ENCODE measurements at regions not wholly inside any gene's neighbourhood (a gene's known extent, or its start where the extent isn't known, plus 50 kb on each side); places are given as distances from the start of the nearest gene placed in this dataset.
"Not testable (repeated sequence)": the region's sequence is repeated elsewhere in the genome, so short reads cannot be mapped to it uniquely, and the experiment has no call there.

- no peak for DNase-seq
Measured at GRCh38 chr3:137121704-137122314, 164.0 kb downstream of the IL20RB start.

GRCh38 chr3:137131081-137131480 lies 173.3 kb downstream of the IL20RB start:
- no peak for DNase-seq

GRCh38 chr3:137134431-137134830 lies 176.6 kb downstream of the IL20RB start:
- no peak for DNase-seq

- DNase-seq, result no peak
Measured at GRCh38 chr3:137148406-137148805, 190.6 kb downstream of the IL20RB start.

GRCh38 chr3:137148917-137149316 lies 191.1 kb downstream of the IL20RB start:
- no peak for DNase-seq

GRCh38 chr3:137150825-137151224 lies 193.0 kb downstream of the IL20RB start:
- no peak for DNase-seq

DNA sequence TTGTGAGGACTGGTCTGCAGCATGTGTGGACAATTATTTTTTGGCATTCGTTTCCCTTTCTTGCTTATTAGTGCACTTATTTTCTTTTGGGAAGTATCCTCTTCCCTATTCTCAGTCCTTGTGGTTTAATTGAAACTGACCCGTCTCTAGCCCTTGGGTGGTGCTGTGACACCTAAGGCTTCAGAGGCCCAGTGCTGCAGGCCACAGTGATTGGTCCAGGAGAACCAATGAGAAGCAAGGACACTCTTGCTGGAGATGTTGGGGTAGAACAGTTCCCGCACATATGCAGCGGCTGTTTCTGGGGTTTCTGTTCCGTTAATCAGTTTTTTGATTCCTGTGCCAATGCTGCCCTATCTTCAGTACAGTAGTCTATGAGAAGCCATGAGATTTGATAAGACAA lies 195.3 kb downstream of the IL20RB start:
- DNase-seq, result not testable (repeated sequence)

- no peak for DNase-seq
Measured at GRCh38 chr3:137163241-137163871, 205.6 kb downstream of the IL20RB start.

- DNase-seq, result no peak
Measured at GRCh38 chr3:137163958-137164357, 206.2 kb downstream of the IL20RB start.

DNA sequence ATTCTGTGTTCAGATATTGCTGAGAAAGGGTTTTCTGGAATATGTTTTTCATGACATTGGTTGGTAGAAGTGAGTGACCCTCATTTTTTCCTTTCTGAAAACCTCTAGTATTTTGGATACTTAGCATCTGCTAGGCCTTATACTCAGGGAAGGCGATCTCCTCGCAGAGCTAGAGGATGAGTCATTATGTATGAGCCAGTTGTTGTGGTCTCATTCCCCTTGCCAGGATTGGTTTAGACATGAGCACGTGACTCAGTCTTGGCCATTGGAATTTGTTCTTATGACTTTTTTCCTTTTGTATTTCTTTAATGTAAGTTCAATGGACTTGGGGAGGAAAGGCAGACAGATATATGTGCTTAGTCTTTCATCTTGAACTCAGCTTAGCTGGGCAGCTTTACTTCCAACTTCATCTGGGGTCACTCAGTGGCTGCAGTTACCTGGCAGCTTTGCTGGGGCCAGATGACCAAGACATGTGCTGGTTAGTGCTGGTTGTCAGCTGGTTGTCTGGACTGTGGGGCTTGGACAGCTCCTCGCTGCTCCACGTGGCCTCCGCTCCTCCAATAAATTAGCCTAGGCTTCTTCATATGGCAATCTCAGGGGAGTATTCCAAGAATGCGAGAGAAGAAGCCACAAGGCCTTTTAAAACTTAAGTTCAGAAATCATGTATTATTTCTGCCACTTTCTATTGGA lies 207.5 kb downstream of the IL20RB start:
- no peak for DNase-seq

GRCh38 chr3:137171834-137172603 lies 214.2 kb downstream of the IL20RB start:
- no peak for DNase-seq

- DNase-seq, result no peak
Measured at GRCh38 chr3:137172728-137173127, 214.9 kb downstream of the IL20RB start.

DNA sequence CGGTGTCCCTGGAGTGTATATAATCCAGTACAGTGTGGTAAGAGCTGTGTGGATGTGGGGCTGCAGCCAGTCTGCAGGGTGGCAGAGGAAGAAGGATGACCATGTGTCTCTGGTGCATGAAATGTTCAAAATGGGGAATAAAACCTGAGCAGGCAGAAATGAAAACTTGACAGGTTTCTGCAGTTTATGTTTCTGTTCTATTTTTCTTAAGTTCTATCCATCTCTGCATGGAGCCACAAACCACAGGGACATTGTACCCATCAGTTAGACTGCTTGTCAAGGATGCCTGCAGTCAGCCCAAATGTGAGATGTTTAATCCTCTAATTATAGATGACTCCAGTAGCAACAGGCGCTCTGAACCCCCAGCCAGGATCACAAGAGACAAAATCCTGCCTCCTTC lies 216.7 kb downstream of the IL20RB start:
- no peak for DNase-seq

DNA sequence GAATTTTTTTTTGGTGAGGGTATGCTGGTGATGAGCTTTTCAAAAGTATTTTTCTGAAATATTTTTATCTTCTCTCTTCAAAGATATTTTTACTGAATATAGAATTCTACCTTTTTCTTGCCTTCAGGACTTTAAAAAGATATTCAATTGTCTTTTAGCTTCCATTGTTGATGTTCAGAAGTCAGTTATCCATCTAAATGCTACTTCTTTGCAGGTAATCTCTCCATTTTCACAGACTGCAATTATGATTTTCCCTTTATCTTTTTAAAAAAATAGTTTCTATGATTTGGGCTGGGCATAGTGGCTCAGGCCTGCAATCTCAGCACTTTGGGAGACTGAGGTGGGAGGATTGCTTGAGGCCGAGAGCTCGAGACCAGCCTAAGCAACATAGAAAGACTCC lies 222.4 kb downstream of the IL20RB start:
- DNase-seq, result no peak

- no peak for DNase-seq
Measured at GRCh38 chr3:137191133-137191923, 233.5 kb downstream of the IL20RB start.

DNA sequence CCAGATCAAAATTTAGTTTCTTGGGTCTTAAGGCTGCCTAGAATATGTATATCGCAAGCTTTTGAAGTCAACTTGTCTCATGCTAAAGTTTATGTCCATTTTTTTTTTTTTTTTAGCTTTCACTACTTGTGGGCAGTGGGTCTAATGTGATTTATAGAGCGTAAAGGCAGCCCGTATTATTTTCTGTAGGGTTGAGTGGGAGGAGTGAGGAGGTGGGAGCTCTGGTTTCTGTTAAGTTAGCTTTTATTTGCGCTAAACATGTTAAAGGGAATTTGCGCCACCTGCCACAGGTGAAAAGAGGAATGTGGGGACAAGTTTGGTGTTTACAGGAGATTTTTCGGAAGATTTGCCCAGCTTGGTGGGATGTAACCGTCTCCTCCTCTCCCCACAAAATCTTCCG lies 234.2 kb downstream of the IL20RB start:
- DNase-seq, result no peak

GRCh38 chr3:137194301-137194700 lies 236.5 kb downstream of the IL20RB start:
- DNase-seq, result no peak

DNA sequence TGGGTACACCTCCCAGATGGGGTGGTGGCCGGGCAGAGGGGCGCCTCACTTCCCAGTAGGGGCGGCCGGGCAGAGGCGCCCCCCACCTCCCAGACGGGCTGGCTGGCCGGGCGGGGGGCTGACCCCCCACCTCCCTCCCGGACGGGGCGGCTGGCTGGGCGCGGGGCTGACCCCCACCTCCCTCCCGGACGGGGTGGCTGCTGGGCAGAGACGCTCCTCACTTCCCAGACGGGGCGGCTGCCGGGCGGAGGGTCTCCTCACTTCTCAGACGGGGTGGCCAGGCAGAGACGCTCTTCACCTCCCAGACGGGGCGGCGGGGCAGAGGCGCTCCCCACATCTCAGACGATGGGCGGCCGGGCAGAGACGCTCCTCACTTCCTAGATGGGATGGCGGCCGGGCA lies 240.6 kb downstream of the IL20RB start:
- not testable (repeated sequence) for DNase-seq

DNA sequence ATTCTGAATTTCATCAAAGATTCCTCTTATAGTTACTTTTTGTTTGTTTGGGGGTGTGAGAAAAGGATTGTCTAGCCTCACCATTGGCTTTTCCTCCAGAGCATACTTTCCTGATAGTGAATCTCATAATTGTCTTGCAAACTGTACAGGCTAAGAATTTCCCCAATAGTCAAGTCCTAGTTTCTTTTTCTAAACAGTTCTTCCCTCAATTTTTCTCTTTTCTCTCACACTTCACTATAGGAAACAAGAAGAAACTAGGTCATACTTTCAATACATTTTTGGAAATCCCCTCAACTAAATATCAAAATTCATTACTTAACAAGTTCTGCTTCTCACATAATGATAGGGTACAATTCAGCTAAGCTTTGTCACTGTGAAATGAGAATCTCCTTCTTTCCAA lies 241.9 kb downstream of the IL20RB start:
- no peak for DNase-seq

DNA sequence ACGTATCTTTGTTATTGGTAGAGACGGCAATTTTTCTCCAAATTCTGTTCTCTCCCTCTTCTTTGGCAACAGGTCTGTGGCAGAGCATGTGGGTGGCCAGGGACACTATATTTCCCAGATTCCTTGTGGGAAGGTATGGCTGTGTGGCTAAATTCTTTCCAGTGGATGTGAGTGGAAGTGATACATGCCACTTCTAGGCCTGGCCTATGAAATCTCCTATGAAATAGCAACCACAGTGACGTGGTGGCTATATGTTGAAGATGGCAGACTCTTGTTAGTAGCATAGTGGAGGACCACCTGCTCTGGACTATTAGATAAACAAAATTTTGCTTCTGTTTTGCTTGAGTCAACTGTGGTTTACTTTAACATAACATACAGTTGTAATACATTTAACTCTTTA lies 243.3 kb downstream of the IL20RB start:
- no peak for DNase-seq

- no peak for DNase-seq
Measured at GRCh38 chr3:137202941-137203340, 245.2 kb downstream of the IL20RB start.

GRCh38 chr3:137204409-137204808 lies 246.6 kb downstream of the IL20RB start:
- DNase-seq, result no peak
